Activated naive CD4-positive, alpha-beta T cell (primary cell): ENCODE measurements at regions not wholly inside any gene's neighbourhood (a gene's known extent, or its start where the extent isn't known, plus 50 kb on each side); places are given as distances from the start of the nearest gene placed in this dataset.

Experiments used
- DNase-seq, 4 experiments: peaks; one replicate each; lab custom pipeline; 2025; lab: John Stamatoyannopoulos, UW

DNA sequence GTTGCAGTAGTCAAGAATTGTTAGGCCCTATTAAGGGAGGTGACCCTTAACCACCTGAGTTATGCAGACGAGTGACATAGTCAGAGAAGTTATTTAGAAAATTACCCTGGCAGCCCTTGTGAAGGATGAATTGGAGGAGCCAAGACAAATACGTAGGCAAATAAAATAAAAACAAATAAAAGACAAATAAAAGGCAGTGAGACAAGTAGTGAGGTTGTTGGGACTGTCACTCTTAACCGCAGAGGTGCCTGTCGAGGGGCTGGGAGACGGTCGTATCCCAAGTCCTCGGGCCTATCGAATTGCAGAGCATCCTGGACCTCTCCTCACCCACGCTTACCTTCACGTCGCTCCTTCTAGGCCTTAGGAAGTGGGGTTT, 58.0 kb upstream of the ZC4H2 start:
- DNase-seq, result no peak
